H9 (cell line): ENCODE measurements at regions not wholly inside any gene's neighbourhood (a gene's known extent, or its start where the extent isn't known, plus 50 kb on each side); places are given as distances from the start of the nearest gene placed in this dataset.

Experiments
- DNase-seq: peaks from one replicate; pipeline ENCODE4 v3.0.0-alpha.2; 2017
- H2AFZ ChIP-seq: one replicate; pipeline ENCODE4 v1.6.1; 2013; ENCODE audit warnings: mild to moderate bottlenecking, low read length, control low read depth, moderate library complexity
- H2AK5ac ChIP-seq: 2 replicates; pipeline ENCODE4 v1.6.1; 2013; ENCODE audit warnings: low read length, control low read depth, mixed read lengths; ENCODE audit not compliant: insufficient read length
- H2BK120ac ChIP-seq: one replicate; pipeline ENCODE4 v1.6.1; 2013; ENCODE audit warnings: low read depth, mild to moderate bottlenecking, low read length, control low read depth, inconsistent platforms; ENCODE audit not compliant: poor library complexity, severe bottlenecking
- H2BK12ac ChIP-seq: 2 replicates; pipeline ENCODE4 v1.6.1; 2013; ENCODE audit warnings: low read length, control low read depth, mixed read lengths, low read depth; ENCODE audit not compliant: insufficient read length
- H2BK15ac ChIP-seq: 2 replicates; pipeline ENCODE4 v1.6.1; 2013; ENCODE audit warnings: low read depth, low read length, control low read depth
- H2BK20ac ChIP-seq: one replicate; pipeline ENCODE4 v1.6.1; 2013; ENCODE audit warnings: low read depth, mild to moderate bottlenecking, low read length, control low read depth, inconsistent platforms; ENCODE audit not compliant: poor library complexity, severe bottlenecking
- H2BK5ac ChIP-seq: 2 replicates; pipeline ENCODE4 v1.6.1; 2013; ENCODE audit warnings: low read length, control low read depth, mixed read lengths; ENCODE audit not compliant: insufficient read length
- H3K14ac ChIP-seq: 2 replicates; pipeline ENCODE4 v1.6.1; 2013; ENCODE audit warnings: low read length, control low read depth; ENCODE audit not compliant: insufficient read depth
- H3K18ac ChIP-seq: 2 replicates; pipeline ENCODE4 v1.6.1; 2013; ENCODE audit warnings: low read depth, mild to moderate bottlenecking, mixed read lengths, low read length, control low read depth; ENCODE audit not compliant: insufficient read length
- H3K23ac ChIP-seq: 2 replicates; pipeline ENCODE4 v1.6.1; 2013; ENCODE audit warnings: low read length, control low read depth, mixed read lengths, low read depth; ENCODE audit not compliant: insufficient read length
- H3K23me2 ChIP-seq: 2 replicates; pipeline ENCODE4 v1.6.1; 2013; ENCODE audit warnings: low read depth, mild to moderate bottlenecking, mixed read lengths, low read length, control low read depth; ENCODE audit not compliant: insufficient read length, poor library complexity, severe bottlenecking
- H3K27ac ChIP-seq: 2 replicates; pipeline ENCODE4 v1.5.1; 2013; ENCODE audit warnings: low read length, control low read depth, mixed read lengths, low read depth; ENCODE audit not compliant: insufficient read length
- H3K27me3 ChIP-seq: 2 replicates; pipeline ENCODE4 v1.6.1; 2013; ENCODE audit warnings: low read length, control low read depth, inconsistent platforms; ENCODE audit not compliant: insufficient read depth
- H3K4ac ChIP-seq: 2 replicates; pipeline ENCODE4 v1.6.1; 2013; ENCODE audit warnings: low read depth, mild to moderate bottlenecking, control low read depth, inconsistent platforms, low read length, moderate library complexity
- H3K4me1 ChIP-seq: 2 replicates; pipeline ENCODE4 v1.6.1; 2013; ENCODE audit warnings: low read length, control low read depth, inconsistent platforms; ENCODE audit not compliant: insufficient read depth
- H3K4me2 ChIP-seq: 2 replicates; pipeline ENCODE4 v1.6.1; 2013; ENCODE audit warnings: low read length, control low read depth, mixed read lengths; ENCODE audit not compliant: insufficient read length, insufficient read depth
- H3K56ac ChIP-seq: 2 replicates; pipeline ENCODE4 v1.6.1; 2013; ENCODE audit warnings: low read depth, mild to moderate bottlenecking, mixed read lengths, low read length, control low read depth; ENCODE audit not compliant: insufficient read length
- H3K79me1 ChIP-seq: 2 replicates; pipeline ENCODE4 v1.6.1; 2013; ENCODE audit warnings: low read depth, mild to moderate bottlenecking, moderate library complexity, low read length, control low read depth, inconsistent platforms; ENCODE audit not compliant: insufficient read depth, poor library complexity, severe bottlenecking
- H3K79me2 ChIP-seq: 2 replicates; pipeline ENCODE4 v1.6.1; 2013; ENCODE audit warnings: low read length, control low read depth, inconsistent platforms; ENCODE audit not compliant: insufficient read depth
- H3K9ac ChIP-seq: 2 replicates; pipeline ENCODE4 v1.6.1; 2013; ENCODE audit warnings: low read length, control low read depth, mixed read lengths; ENCODE audit not compliant: insufficient read length; ENCODE audit errors: extremely low read depth
- H3K9me3 ChIP-seq: one replicate; pipeline ENCODE4 v1.6.1; 2013; ENCODE audit warnings: low read depth, low read length, inconsistent platforms; ENCODE audit not compliant: control insufficient read depth
- H3T11ph ChIP-seq: one replicate; pipeline ENCODE4 v1.6.1; 2013; ENCODE audit warnings: mild to moderate bottlenecking, low read length, control low read depth, inconsistent platforms
- H4K20me1 ChIP-seq: one replicate; pipeline ENCODE4 v1.6.1; 2013; ENCODE audit not compliant: control insufficient read depth, insufficient read length, insufficient read depth
- H4K5ac ChIP-seq: 2 replicates; pipeline ENCODE4 v1.6.1; 2013; ENCODE audit warnings: low read depth, mild to moderate bottlenecking, mixed read lengths, low read length, control low read depth; ENCODE audit not compliant: insufficient read length
- H4K8ac ChIP-seq: replicated peaks from 2 replicates; pipeline ENCODE4 v1.6.1; 2013; ENCODE audit warnings: low read length, control low read depth, mixed read lengths, low read depth; ENCODE audit not compliant: insufficient read length
- H4K91ac ChIP-seq: 2 replicates; pipeline ENCODE4 v1.6.1; 2013; ENCODE audit warnings: low read depth, mild to moderate bottlenecking, moderate library complexity, mixed read lengths, low read length, control low read depth; ENCODE audit not compliant: insufficient read length
- H3K27ac Mint-ChIP-seq, 3 experiments: 2 replicates in 2 of 3; 3 replicates in 1 of 3; pipeline ENCODE4 v1.8.0; 2020 to 2021; ENCODE audit warnings: mixed read lengths in 3 of 3, mild to moderate bottlenecking in 1 of 3, moderate library complexity in 1 of 3
- H3K27me3 Mint-ChIP-seq: 2 replicates; pipeline ENCODE4 v1.8.0; 2021; ENCODE audit warnings: low read depth, mild to moderate bottlenecking, moderate library complexity, mixed read lengths
- H3K36me3 Mint-ChIP-seq, 3 experiments: 2 replicates in 2 of 3; 3 replicates in 1 of 3; pipeline ENCODE4 v1.8.0; 2020 to 2021; ENCODE audit warnings: low read depth in 3 of 3, mixed read lengths in 3 of 3; ENCODE audit not compliant: insufficient read depth in 1 of 3
- H3K4me1 Mint-ChIP-seq, 2 experiments: 2 replicates each; pipeline ENCODE4 v1.8.0; 2020; ENCODE audit warnings: mixed read lengths in 2 of 2
- H3K4me3 Mint-ChIP-seq, 2 experiments: 2 replicates in 1 of 2; 3 replicates in 1 of 2; pipeline ENCODE4 v1.8.0; 2020 to 2021; ENCODE audit warnings: mild to moderate bottlenecking in 2 of 2, mixed read lengths in 2 of 2, moderate library complexity in 1 of 2
- H3K9me3 Mint-ChIP-seq, 2 experiments: 2 replicates in 1 of 2; 3 replicates in 1 of 2; pipeline ENCODE4 v1.8.0; 2020; ENCODE audit warnings: mild to moderate bottlenecking in 2 of 2, mixed read lengths in 2 of 2, moderate library complexity in 1 of 2
- WGBS: extraction: QIAGEN DNeasy Blood & Tissue Kit; methylation state at CpG from one replicate; pipeline ENCODE4 v1.1.7; 2013; ENCODE audit warnings: missing lambda C conversion rate, low lambda C conversion rate, mixed read lengths; ENCODE audit not compliant: insufficient read length; ENCODE audit errors: extremely low coverage; 5-methylcytosine and 5-hydroxymethylcytosine counted together
- TF ChIP-seq, protein P1 (sequence below): fragments of 200-600 bp; sonication (generic); conservative IDR thresholded peaks from 3 replicates; pipeline ENCODE4 v1.8.0; 2021; ENCODE audit warnings: antibody characterized with exemption, mild to moderate bottlenecking

DNA sequence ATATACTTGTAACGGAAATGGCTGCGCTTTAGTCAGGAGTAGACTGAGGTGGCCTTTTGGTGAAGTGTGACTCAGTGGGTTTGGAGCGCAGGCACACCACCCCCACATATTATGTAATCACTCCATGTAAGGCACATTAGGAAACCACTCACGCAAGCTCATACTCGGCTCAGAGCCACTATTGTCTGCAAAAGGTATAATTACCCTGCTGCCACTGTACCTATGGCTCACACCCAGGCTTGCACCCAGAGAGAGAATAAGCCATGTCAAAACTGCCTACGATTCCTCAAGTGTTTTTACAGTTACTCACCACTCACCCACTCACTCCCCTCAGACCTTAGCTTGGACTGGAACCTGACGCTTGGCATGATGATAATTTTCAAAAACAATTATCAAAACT is 611.9 kb upstream of the CCDC54 start:
- no peak overlapping the region for H2BK120ac ChIP-seq
- Mint-ChIP-seq H3K27me3 (no peaks in the 10 kb centered on the region), H3K9me3 (peaks cover 0 to 6% of the 10 kb centered on the region in 2 experiments; a peak in 3 of 5 replicates), H3K27ac (peak overlapping the region in 1 of 3 experiments; percentile 82; a peak in 1 of 7 replicates), H3K4me1 (no peaks in the 10 kb centered on the region), H3K4me3 (no peak overlapping the region), H3K36me3 (peaks cover 5 to 24% (median 6%) of the 10 kb centered on the region in 3 experiments; a peak in 5 of 7 replicates)
- no peak overlapping the region for H3K9ac ChIP-seq
- H2BK12ac ChIP-seq = no peak overlapping the region
- H4K91ac ChIP-seq = no peak overlapping the region
- H2BK5ac ChIP-seq = no peak overlapping the region
- no peak for DNase-seq
- no peak overlapping the region for H3K4ac ChIP-seq
- H3K18ac ChIP-seq = no peak overlapping the region
- TF ChIP-seq, protein P1, sequence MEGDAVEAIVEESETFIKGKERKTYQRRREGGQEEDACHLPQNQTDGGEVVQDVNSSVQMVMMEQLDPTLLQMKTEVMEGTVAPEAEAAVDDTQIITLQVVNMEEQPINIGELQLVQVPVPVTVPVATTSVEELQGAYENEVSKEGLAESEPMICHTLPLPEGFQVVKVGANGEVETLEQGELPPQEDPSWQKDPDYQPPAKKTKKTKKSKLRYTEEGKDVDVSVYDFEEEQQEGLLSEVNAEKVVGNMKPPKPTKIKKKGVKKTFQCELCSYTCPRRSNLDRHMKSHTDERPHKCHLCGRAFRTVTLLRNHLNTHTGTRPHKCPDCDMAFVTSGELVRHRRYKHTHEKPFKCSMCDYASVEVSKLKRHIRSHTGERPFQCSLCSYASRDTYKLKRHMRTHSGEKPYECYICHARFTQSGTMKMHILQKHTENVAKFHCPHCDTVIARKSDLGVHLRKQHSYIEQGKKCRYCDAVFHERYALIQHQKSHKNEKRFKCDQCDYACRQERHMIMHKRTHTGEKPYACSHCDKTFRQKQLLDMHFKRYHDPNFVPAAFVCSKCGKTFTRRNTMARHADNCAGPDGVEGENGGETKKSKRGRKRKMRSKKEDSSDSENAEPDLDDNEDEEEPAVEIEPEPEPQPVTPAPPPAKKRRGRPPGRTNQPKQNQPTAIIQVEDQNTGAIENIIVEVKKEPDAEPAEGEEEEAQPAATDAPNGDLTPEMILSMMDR = no peak
- no peaks in the 10 kb centered on the region for H3K79me2 ChIP-seq
- H3K27me3 ChIP-seq = no peaks in the 10 kb centered on the region
- H3K23me2 ChIP-seq = no peaks in the 10 kb centered on the region
- H2BK15ac ChIP-seq = no peak overlapping the region
- WGBS = no CpG with 5 or more reads among the region's 7 CpGs
- no peak overlapping the region for H3K56ac ChIP-seq
- H3K4me2 ChIP-seq = no peak overlapping the region
- no peak overlapping the region for H2BK20ac ChIP-seq
- no peak overlapping the region for H3K14ac ChIP-seq
- H2AFZ ChIP-seq = no peak overlapping the region
- H3K9me3 ChIP-seq = no peaks in the 10 kb centered on the region
- no peak overlapping the region for H3T11ph ChIP-seq
- no peaks in the 10 kb centered on the region for H3K4me1 ChIP-seq
- no peak overlapping the region for H3K27ac ChIP-seq
- H3K79me1 ChIP-seq = no peaks in the 10 kb centered on the region
- no peak overlapping the region for H2AK5ac ChIP-seq
- H3K23ac ChIP-seq = no peak overlapping the region
- H4K20me1 ChIP-seq = no peaks in the 10 kb centered on the region
- H4K8ac ChIP-seq = no peak overlapping the region
- H4K5ac ChIP-seq = no peak overlapping the region
